ENCODE measurements at regions not wholly inside any gene's neighbourhood (a gene's known extent, or its start where the extent isn't known, plus 50 kb on each side); places are given as distances from the start of the nearest gene placed in this dataset.

GRCh38 chr1:208825300-208825699, 581.1 kb upstream of the PLXNA2 start:
- intact Hi-C loops (cut with micrococcal nuclease; ENCODE audit: unreplicated experiment) = no loop called here
- H3K4me3 ChIP-seq = no peak overlapping the region
- H3K27me3 ChIP-seq (ENCODE audit: insufficient read depth, low read depth) = peaks cover 73% of the 10 kb centered on the region
- no peaks in the 10 kb centered on the region for H3K36me3 ChIP-seq (ENCODE audit: low read depth)
- ChIA-PET CTCF (no interaction called here), POLR2A (ENCODE audit: unreplicated experiment) (no interaction called here)
- no peaks in the 10 kb centered on the region for H3F3A ChIP-seq (ENCODE audit: insufficient read depth, low read depth)
- H3K4me2 ChIP-seq = no peak overlapping the region
- TF ChIP-seq EZH2 (IDR thresholded peaks at IDR 0.05; ENCODE audit: low read depth) (no peak), CTCF (conservative IDR thresholded peaks at IDR 0.05) (no peak)
- H3K9me3 ChIP-seq (ENCODE audit: insufficient read depth, low read depth) = no peaks in the 10 kb centered on the region
- no peaks in the 10 kb centered on the region for H3K9me2 ChIP-seq (ENCODE audit: insufficient read depth)
- H4K20me1 ChIP-seq (ENCODE audit: insufficient read depth) = 0 out of 2 replicates have a peak, but pooled peaks cover 3% of the 10 kb centered on the region
- H3K4me1 ChIP-seq (replicated peaks; ENCODE audit: insufficient read depth) = no peaks in the 10 kb centered on the region
- H3K79me2 ChIP-seq (ENCODE audit: low read depth) = no peaks in the 10 kb centered on the region
- no peak overlapping the region for H2AFZ ChIP-seq
- BruUV-seq (replicated peaks) = no TSS peak
- H3K27ac ChIP-seq = no peak overlapping the region
- no peak for DNase-seq

GRCh38 chr1:208829595-208829994, 585.4 kb upstream of the PLXNA2 start:
- H3K79me2 ChIP-seq (ENCODE audit: low read depth) = no peaks in the 10 kb centered on the region
- DNase-seq = no peak
- no peak overlapping the region for H3K27ac ChIP-seq
- H3K4me2 ChIP-seq = no peak overlapping the region
- no peaks in the 10 kb centered on the region for H3K9me3 ChIP-seq (ENCODE audit: insufficient read depth, low read depth)
- POLR2A ChIA-PET (ENCODE audit: unreplicated experiment) = no interaction called here
- no peaks in the 10 kb centered on the region for H3K36me3 ChIP-seq (ENCODE audit: low read depth)
- H2AFZ ChIP-seq = no peak overlapping the region
- CTCF ChIA-PET = no interaction called here
- intact Hi-C loops (cut with micrococcal nuclease; ENCODE audit: unreplicated experiment) = no loop called here
- H3K4me1 ChIP-seq (replicated peaks; ENCODE audit: insufficient read depth) = no peaks in the 10 kb centered on the region
- TF ChIP-seq EZH2 (IDR thresholded peaks at IDR 0.05; ENCODE audit: low read depth) (no peak), CTCF (conservative IDR thresholded peaks at IDR 0.05) (no peak)
- H3K4me3 ChIP-seq = no peak overlapping the region
- no TSS peak for BruUV-seq (replicated peaks)
- no peaks in the 10 kb centered on the region for H3F3A ChIP-seq (ENCODE audit: insufficient read depth, low read depth)
- H4K20me1 ChIP-seq (ENCODE audit: insufficient read depth) = no peaks in the 10 kb centered on the region
- H3K27me3 ChIP-seq (ENCODE audit: insufficient read depth, low read depth) = peaks cover 87% of the 10 kb centered on the region
- no peaks in the 10 kb centered on the region for H3K9me2 ChIP-seq (ENCODE audit: insufficient read depth)

GRCh38 chr1:208834381-208835096, 590.4 kb upstream of the PLXNA2 start:
- Histone ChIP-seq H2AFZ (no peak overlapping the region), H3F3A (ENCODE audit: insufficient read depth, low read depth) (no peaks in the 10 kb centered on the region), H3K27ac (no peak overlapping the region), H3K4me3 (no peak overlapping the region), H4K20me1 (ENCODE audit: insufficient read depth) (no peaks in the 10 kb centered on the region), H3K27me3 (ENCODE audit: insufficient read depth, low read depth) (peaks cover 53% of the 10 kb centered on the region), H3K4me1 (replicated peaks; ENCODE audit: insufficient read depth) (no peaks in the 10 kb centered on the region), H3K36me3 (ENCODE audit: low read depth) (no peaks in the 10 kb centered on the region), H3K9me2 (ENCODE audit: insufficient read depth) (no peaks in the 10 kb centered on the region), H3K4me2 (no peak overlapping the region), H3K79me2 (ENCODE audit: low read depth) (no peaks in the 10 kb centered on the region), H3K9me3 (ENCODE audit: insufficient read depth, low read depth) (no peaks in the 10 kb centered on the region)
- no TSS peak for BruUV-seq (replicated peaks)
- intact Hi-C loops (cut with micrococcal nuclease; ENCODE audit: unreplicated experiment) = no loop called here
- ChIA-PET CTCF (no interaction called here), POLR2A (ENCODE audit: unreplicated experiment) (no interaction called here)
- no peak for DNase-seq
- TF ChIP-seq CTCF (conservative IDR thresholded peaks at IDR 0.05) = no peak
- TF ChIP-seq EZH2 (IDR thresholded peaks at IDR 0.05; ENCODE audit: low read depth) = no peak

Data from PC-9 (cell line).